ENCODE measurements at regions not wholly inside any gene's neighbourhood (a gene's known extent, or its start where the extent isn't known, plus 50 kb on each side); places are given as distances from the start of the nearest gene placed in this dataset.
A peak's percentile ranks its signal among the peaks of the same experiment; 100 is the strongest.

DNA sequence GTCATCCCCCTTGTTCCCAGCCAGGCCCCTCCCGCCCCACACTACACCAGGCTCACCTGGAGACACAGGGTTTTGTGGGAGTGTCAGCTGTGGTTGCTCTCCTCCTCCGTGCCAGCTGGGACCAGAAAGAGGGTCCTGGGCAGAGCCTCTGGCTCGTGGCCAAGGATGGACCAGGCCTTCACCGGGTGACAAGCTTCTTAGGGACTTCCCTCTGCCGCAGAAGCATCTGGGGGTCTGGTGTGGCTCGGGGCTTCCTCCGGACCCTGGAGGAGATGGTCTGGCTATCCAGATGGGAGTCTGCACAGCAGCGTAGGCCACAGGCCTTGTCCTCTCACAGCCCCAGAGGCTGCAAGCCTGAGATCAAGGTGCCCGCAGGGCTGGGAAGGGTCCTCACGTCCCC is 63.8 kb upstream of the CFAP46 start:
- DNase-seq, result no peak

GRCh38 chr10:133004478-133004877 is 62.1 kb upstream of the CFAP46 start:
- no peak for DNase-seq

DNA sequence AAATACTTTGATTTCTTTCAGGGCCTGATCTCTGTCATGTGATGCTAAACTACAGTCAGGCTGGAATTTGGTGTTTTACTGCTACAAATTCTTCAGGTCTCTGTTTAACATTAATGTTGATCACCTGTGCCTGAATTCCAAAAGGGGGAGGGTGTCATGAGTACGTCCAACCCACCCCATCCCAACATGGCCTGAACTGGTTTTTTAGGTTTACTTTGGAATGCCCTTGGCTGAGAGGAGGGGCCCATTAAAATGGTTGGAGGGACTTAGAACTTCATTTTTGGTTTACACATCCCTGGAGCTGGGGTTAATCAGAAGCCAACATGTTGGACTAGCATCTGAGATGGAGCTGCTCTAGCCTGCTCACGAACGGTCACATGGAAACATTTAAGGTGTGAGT is 60.8 kb upstream of the CFAP46 start:
- no peak for DNase-seq

- no peak for DNase-seq
Measured at GRCh38 chr10:133002685-133003084, 60.3 kb upstream of the CFAP46 start.

DNA sequence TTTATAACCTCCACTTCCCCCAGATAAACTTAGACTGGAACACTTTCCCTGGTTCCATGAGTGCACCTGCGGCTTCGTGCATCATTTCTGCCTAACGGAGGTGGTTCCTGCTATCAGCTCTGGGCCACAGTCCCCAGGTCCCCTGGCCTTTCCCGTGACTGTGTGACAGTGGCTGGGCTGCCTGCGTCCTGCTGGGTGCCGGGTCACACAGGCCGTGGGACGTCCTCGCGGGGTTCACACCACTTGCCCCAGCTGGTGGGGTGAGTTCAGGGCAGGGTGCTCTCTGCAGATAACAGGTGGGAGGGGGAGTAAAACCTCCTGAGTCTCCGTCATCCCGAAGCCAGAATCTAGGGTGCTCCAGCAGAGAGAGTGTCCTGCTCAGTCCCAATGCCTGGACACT is 58.7 kb upstream of the CFAP46 start:
- DNase-seq, result no peak

DNA sequence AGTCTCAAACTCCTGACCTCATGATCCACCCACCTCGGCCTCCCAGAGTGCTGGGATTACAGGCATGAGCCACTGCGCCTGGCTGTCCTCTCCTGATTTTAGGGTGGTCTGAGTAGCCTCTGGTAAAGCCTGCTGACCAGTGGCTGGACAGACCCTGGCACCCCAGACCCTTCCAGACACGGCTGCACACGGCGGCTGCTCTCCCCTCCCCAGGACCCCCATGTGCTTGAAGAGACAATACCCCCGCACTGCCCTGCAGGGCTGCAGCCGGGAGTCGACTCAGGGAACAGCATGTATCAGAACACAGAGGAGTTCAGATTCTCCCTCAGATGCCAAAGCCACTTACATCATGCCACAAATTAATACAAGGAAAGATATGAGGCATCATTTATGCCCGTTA is 58.3 kb upstream of the CFAP46 start:
- DNase-seq, result no peak

DNA sequence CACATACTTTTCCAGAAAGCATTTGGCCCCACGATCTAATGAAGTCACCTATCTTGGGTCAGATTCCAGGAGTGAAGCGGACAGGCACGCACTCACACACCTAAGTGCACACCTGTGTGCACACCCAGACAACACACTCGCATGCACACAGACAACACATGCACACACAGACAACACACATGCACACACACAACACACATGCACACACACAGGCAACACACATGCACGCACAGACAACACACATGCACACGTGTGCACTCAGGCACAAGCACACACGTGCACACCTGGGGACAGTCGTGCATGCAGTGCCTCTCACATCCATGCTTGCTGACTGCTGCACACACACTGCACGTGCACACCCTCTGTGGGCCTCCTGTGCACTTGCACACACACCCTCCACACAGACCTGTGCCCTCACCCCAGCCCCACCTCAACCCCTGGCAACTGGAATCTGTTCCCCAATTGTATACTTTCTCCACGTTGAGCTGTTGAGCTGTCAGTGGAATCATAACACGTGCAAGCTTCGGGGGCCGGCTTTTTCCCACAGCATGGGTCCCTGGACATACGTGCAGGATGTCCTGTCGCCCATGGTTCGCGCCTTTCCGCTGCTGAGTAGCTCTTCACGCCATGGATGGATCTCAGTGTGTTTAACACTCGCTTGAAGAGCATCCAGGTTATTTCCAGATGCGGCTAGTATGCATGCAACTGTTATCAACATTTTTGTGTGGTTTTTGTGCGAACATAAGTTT is 55.3 kb upstream of the CFAP46 start:
- DNase-seq, result no peak

GRCh38 chr10:132996603-132997343 is 54.4 kb upstream of the CFAP46 start:
- DNase-seq, result no peak

- no peak for DNase-seq
Measured at GRCh38 chr10:132995909-132996602, 53.7 kb upstream of the CFAP46 start.

DNA sequence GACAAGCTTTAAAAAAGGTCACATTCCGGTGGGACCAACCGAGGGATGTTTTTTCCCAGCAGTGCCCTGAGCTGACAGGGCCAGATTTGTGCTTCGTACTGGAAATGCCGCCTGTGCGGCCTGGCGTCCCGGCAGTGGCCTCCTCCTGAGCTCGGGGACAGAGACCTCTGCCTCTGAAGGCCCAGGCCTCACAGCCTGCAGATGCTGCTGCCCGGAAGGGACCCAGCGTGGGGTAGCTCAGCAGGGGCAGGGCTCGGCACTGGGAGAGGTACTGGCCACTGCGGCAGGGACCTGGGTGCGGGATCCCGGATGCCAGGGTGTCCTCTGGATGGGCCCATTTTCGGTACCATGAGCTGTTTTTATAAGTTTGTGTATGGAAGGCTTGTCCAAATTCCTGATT is 52.4 kb upstream of the CFAP46 start:
- DNase-seq, result no peak

DNA sequence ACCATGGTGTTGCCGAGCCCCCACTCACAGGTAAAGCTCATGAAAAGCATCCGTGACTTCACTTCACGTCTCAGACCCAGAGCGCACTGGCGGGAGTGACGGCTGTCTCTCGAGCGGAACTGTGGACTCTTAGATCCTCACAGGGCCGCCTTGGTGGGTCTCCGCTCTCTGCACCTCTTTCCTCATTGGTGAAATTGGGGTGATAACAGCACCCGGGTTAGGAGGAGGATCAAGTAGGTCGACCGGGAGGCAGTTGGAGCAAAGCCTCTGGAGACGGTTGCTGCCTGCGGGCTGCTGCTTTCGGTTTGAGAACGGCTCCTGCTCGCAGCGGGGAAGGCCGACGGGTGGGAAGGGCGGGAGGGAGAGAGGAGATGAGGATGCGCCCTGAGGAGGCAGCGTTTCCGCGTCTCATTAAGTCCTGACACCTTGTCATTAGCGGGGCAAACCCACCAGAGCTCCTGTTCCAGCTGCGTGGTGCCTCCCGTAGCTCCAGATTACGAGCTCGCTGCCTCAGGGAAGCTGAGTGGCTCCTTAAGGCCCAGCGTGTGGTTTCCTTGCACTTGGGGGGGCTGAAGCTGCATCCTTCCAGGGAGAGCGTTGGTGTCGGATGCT is 51.9 kb upstream of the CFAP46 start:
- peak in 2 of 3 donors; percentile 10 to 73 for DNase-seq

GRCh38 chr10:132993271-132994184 is 51.2 kb upstream of the CFAP46 start:
- DNase-seq, result no peak

- no peak for DNase-seq
Measured at GRCh38 chr10:132992433-132993215, 50.3 kb upstream of the CFAP46 start.
